ENCODE measurements at regions not wholly inside any gene's neighbourhood (a gene's known extent, or its start where the extent isn't known, plus 50 kb on each side); places are given as distances from the start of the nearest gene placed in this dataset.

GRCh38 chr1:244339776-244340175, 111.9 kb downstream of the ADSS2 start:
- TF ChIP-seq ZBTB21 (tag by site-specific recombination; IDR thresholded peaks at IDR 0.05) (no peak), ZNF660 (tag by site-specific recombination; IDR thresholded peaks at IDR 0.05) (no peak), ZNF157 (tag by site-specific recombination; IDR thresholded peaks at IDR 0.05) (no peak)
- TF ChIP-seq, protein P1, sequence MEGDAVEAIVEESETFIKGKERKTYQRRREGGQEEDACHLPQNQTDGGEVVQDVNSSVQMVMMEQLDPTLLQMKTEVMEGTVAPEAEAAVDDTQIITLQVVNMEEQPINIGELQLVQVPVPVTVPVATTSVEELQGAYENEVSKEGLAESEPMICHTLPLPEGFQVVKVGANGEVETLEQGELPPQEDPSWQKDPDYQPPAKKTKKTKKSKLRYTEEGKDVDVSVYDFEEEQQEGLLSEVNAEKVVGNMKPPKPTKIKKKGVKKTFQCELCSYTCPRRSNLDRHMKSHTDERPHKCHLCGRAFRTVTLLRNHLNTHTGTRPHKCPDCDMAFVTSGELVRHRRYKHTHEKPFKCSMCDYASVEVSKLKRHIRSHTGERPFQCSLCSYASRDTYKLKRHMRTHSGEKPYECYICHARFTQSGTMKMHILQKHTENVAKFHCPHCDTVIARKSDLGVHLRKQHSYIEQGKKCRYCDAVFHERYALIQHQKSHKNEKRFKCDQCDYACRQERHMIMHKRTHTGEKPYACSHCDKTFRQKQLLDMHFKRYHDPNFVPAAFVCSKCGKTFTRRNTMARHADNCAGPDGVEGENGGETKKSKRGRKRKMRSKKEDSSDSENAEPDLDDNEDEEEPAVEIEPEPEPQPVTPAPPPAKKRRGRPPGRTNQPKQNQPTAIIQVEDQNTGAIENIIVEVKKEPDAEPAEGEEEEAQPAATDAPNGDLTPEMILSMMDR (tag by site-specific recombination; IDR thresholded peaks at IDR 0.05), result no peak
- TF ChIP-seq, protein P2, sequence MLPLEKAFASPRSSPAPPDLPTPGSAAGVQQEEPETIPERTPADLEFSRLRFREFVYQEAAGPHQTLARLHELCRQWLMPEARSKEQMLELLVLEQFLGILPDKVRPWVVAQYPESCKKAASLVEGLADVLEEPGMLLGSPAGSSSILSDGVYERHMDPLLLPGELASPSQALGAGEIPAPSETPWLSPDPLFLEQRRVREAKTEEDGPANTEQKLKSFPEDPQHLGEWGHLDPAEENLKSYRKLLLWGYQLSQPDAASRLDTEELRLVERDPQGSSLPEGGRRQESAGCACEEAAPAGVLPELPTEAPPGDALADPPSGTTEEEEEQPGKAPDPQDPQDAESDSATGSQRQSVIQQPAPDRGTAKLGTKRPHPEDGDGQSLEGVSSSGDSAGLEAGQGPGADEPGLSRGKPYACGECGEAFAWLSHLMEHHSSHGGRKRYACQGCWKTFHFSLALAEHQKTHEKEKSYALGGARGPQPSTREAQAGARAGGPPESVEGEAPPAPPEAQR (tag by site-specific recombination; IDR thresholded peaks at IDR 0.05), result no peak
